ENCODE measurements at regions not wholly inside any gene's neighbourhood (a gene's known extent, or its start where the extent isn't known, plus 50 kb on each side); places are given as distances from the start of the nearest gene placed in this dataset.

DNA sequence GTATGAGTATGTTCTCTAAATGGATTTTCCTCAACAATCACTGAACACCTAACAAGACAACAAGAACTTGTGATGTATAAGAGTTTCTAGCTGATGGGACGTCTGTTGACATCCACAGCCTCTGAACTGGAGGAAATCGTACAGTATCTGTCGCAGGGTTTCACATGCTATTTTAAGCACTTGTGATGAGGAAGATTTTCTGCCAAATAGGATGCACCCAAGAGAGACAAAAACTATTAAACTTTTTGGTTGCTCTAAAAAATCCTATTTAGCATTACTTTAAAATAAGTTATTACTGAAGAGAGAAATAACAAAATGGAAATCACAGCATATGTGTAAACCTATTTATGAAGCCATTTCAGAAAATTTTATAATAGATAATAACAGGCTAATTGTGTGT is 356.1 kb upstream of the SLC7A11 start:
- no peaks in the 10 kb centered on the region for H3K9me3 ChIP-seq
- no peaks in the 10 kb centered on the region for H3K27me3 ChIP-seq
- DNase-seq: no peak
- no peak overlapping the region for H3K4me3 ChIP-seq
- no peak for TF ChIP-seq POLR2A (IDR thresholded peaks at IDR 0.05)
- TF ChIP-seq, protein P1, sequence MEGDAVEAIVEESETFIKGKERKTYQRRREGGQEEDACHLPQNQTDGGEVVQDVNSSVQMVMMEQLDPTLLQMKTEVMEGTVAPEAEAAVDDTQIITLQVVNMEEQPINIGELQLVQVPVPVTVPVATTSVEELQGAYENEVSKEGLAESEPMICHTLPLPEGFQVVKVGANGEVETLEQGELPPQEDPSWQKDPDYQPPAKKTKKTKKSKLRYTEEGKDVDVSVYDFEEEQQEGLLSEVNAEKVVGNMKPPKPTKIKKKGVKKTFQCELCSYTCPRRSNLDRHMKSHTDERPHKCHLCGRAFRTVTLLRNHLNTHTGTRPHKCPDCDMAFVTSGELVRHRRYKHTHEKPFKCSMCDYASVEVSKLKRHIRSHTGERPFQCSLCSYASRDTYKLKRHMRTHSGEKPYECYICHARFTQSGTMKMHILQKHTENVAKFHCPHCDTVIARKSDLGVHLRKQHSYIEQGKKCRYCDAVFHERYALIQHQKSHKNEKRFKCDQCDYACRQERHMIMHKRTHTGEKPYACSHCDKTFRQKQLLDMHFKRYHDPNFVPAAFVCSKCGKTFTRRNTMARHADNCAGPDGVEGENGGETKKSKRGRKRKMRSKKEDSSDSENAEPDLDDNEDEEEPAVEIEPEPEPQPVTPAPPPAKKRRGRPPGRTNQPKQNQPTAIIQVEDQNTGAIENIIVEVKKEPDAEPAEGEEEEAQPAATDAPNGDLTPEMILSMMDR (IDR thresholded peaks at IDR 0.05): no peak
- H3K4me1 ChIP-seq: no peaks in the 10 kb centered on the region
- intact Hi-C loops (cut with DNase I; ENCODE audit: low total_unique reads): no loop called here
- no peaks in the 10 kb centered on the region for H3K36me3 ChIP-seq
- no peak overlapping the region for H3K27ac ChIP-seq

DNA sequence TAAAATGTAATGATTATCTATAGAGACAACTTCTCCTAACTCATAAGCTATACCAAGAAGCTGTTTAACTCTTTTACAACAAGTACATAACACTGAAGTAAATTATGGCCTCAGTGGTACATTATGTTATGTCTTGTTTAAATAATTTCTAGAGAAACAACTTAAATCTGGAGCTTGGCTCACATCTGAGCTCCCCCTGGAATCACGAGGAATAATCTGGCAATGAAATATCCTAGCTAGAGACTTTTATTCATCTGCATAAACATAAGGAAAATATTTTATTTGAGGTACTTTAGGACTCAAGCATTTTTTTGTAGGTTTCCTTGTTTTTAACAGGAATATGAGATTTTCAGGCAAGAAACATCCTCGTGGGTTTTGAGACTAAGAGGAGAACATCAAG is 354.7 kb upstream of the SLC7A11 start:
- intact Hi-C loops (cut with DNase I; ENCODE audit: low total_unique reads): no loop called here
- H3K4me3 ChIP-seq: no peak overlapping the region
- DNase-seq: no peak
- H3K36me3 ChIP-seq: no peaks in the 10 kb centered on the region
- no peaks in the 10 kb centered on the region for H3K4me1 ChIP-seq
- H3K27me3 ChIP-seq: no peaks in the 10 kb centered on the region
- TF ChIP-seq POLR2A (IDR thresholded peaks at IDR 0.05): no peak
- peak overlapping the region in 1 of 2 donors; percentile 39 for H3K27ac ChIP-seq
- no peaks in the 10 kb centered on the region for H3K9me3 ChIP-seq

DNA sequence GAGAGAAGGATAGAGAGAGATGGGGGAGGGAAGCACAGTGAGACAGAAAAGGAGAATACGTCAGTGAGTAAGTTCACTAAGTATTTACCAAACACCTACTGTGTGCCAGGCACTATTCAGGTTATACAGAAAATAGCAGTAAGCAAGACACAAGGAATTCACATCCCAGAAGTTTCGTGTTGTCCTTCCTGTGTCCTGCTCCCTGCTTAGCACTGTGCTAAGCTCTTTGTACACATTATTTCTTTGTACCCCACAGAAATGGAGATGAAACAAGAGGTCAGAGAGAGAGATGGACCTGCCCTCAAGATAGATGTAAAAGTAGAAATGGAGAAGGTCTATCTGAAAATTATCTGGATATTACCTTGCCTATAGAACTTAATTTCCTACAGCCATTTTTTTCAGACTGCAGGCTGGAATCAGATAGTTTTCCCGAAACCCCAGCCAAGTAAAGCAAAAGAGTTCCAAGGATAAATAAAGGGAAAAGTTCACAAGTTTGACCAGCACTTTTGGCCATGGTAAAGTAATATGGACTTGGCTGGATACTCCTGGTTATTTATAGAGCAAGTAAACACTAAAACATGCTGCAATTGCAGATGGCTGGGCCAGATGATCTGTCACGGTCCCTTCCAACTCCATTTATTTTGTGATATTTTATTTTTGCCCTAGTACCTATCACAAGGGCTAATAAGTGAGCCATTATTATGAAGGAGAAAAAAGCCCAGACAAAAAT is 353.7 kb upstream of the SLC7A11 start:
- no peaks in the 10 kb centered on the region for H3K4me1 ChIP-seq
- no peaks in the 10 kb centered on the region for H3K27me3 ChIP-seq
- H3K36me3 ChIP-seq: peaks cover 0 to 2% of the 10 kb centered on the region in 2 donors
- TF ChIP-seq POLR2A (IDR thresholded peaks at IDR 0.05): no peak
- TF ChIP-seq, protein P1 (IDR thresholded peaks at IDR 0.05): no peak
- peak; percentile 19 to 29 for DNase-seq
- H3K4me3 ChIP-seq: no peak overlapping the region
- H3K9me3 ChIP-seq: no peaks in the 10 kb centered on the region
- intact Hi-C loops (cut with DNase I; ENCODE audit: low total_unique reads): no loop called here
- H3K27ac ChIP-seq: peak overlapping the region; percentile 33 to 52

DNA sequence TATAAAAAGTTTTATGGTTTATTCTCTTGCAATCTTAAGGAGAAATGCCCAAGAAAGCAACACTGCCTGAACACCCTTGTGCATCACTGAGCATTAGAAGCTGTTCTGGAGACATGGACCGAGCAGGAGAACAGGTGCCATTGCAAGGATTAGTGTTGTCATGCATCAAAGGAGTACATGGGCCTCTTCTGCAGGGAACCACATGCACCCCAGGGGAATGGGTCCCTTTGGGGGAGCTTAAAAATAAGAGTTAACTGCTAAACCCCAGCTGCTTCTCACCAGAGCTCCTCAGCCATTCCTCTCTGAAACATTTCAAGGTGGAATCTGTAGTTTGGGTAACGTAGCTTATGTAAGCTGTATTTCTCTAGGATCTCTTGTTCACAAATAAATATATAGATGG is 353.0 kb upstream of the SLC7A11 start:
- no peaks in the 10 kb centered on the region for H3K4me1 ChIP-seq
- TF ChIP-seq POLR2A (IDR thresholded peaks at IDR 0.05): no peak
- H3K4me3 ChIP-seq: no peak overlapping the region
- peaks cover 0 to 2% of the 10 kb centered on the region in 2 donors for H3K36me3 ChIP-seq
- peak overlapping the region in 1 of 2 donors; percentile 33 for H3K27ac ChIP-seq
- no peaks in the 10 kb centered on the region for H3K9me3 ChIP-seq
- DNase-seq: no peak
- intact Hi-C loops (cut with DNase I; ENCODE audit: low total_unique reads): no loop called here
- no peaks in the 10 kb centered on the region for H3K27me3 ChIP-seq

DNA sequence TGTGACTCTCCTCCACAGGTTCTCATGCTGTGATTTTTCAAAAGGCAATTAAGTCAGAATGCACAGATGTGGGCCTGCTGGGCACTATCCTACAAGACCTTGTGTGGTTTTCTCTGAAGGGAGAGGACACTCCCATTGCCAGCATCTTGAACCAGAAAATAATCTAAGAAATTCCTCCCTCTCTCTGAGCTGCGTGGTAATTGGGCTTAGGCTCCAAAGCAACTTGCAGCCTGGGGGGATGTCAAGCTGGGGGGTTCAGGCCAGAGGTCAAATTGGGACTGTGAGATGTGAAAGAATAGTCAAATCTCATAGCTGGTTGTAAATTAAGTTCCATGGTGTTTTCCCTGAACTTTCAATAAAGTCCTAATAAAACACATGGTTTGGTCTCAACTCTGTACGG is 350.6 kb upstream of the SLC7A11 start:
- no peaks in the 10 kb centered on the region for H3K4me1 ChIP-seq
- no peaks in the 10 kb centered on the region for H3K27me3 ChIP-seq
- intact Hi-C loops (cut with DNase I; ENCODE audit: low total_unique reads): no loop called here
- TF ChIP-seq, protein P1 (IDR thresholded peaks at IDR 0.05): no peak
- no peak for TF ChIP-seq POLR2A (IDR thresholded peaks at IDR 0.05)
- DNase-seq: no peak
- no peak overlapping the region for H3K27ac ChIP-seq
- H3K36me3 ChIP-seq: peaks cover 0 to 2% of the 10 kb centered on the region in 2 donors
- no peak overlapping the region for H3K4me3 ChIP-seq
- H3K9me3 ChIP-seq: no peaks in the 10 kb centered on the region

DNA sequence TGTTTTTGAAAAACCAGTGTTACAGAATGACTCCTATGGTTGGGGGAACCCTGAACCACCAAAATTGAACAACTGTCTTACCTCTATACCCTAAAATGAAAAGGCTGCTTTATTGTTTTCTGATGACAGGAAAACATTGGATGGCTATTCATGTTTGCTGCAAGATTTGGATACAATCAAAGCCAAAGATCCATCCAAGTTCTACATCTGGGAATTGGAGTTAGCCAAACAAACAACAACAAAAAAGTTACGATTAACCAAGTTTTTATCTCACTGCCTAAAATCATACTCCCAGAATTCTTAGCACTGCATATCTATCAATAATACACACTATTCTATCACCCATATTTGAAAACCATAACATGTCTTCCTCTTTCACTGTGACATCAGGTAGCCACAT is 349.7 kb upstream of the SLC7A11 start:
- no peaks in the 10 kb centered on the region for H3K27me3 ChIP-seq
- no peaks in the 10 kb centered on the region for H3K9me3 ChIP-seq
- peak overlapping the region in 1 of 2 donors; percentile 25 for H3K27ac ChIP-seq
- no peaks in the 10 kb centered on the region for H3K4me1 ChIP-seq
- DNase-seq: no peak
- intact Hi-C loops (cut with DNase I; ENCODE audit: low total_unique reads): no loop called here
- no peak for TF ChIP-seq POLR2A (IDR thresholded peaks at IDR 0.05)
- TF ChIP-seq, protein P1 (IDR thresholded peaks at IDR 0.05): no peak
- H3K36me3 ChIP-seq: peaks cover 0 to 2% of the 10 kb centered on the region in 2 donors
- no peak overlapping the region for H3K4me3 ChIP-seq

All from uterus (tissue), 3 donors.